Gastrocnemius medialis (tissue), 4 donors: ENCODE measurements at regions not wholly inside any gene's neighbourhood (a gene's known extent, or its start where the extent isn't known, plus 50 kb on each side); places are given as distances from the start of the nearest gene placed in this dataset.

Experiments used
- ATAC-seq, 2 donors: fragments of 150-250 bp; one replicate each; pipeline ENCODE4 v1.9.1; 2016
- DNase-seq, 2 donors: peaks; one replicate each; pipeline ENCODE4 v3.0.0-alpha.2; 2019
- H3K27ac ChIP-seq, 4 donors: fragments of 200-600 bp; sonication (generic); 1 replicate in 1 of 4; 2 replicates in 3 of 4; pipeline ENCODE4 v1.5.1; 2016 to 2018; ENCODE audit warnings: mild to moderate bottlenecking in 2 of 4, moderate library complexity in 1 of 4
- H3K27me3 ChIP-seq, 3 donors: fragments of 200-600 bp; sonication (generic) in 2 of 3; 1 replicate in 1 of 3; 2 replicates in 2 of 3; pipeline versions ENCODE4 v1.5.1 to v1.6.0; 2016 to 2019; ENCODE audit warnings: mild to moderate bottlenecking in 1 of 3, moderate library complexity in 1 of 3
- H3K36me3 ChIP-seq, 2 donors: fragments of 200-600 bp; sonication (generic) in 1 of 2; one replicate each; pipeline ENCODE4 v1.5.1; 2017 to 2018
- H3K4me1 ChIP-seq, 2 donors: fragments of 200-600 bp; sonication (generic) in 1 of 2; one replicate each; pipeline ENCODE4 v1.5.1; 2016 to 2017; ENCODE audit warnings: mild to moderate bottlenecking in 2 of 2
- H3K4me3 ChIP-seq, 4 donors: fragments of 200-600 bp; sonication (generic) in 3 of 4; 1 replicate in 1 of 4; 2 replicates in 3 of 4; pipeline ENCODE4 v1.5.1; 2016 to 2019; ENCODE audit warnings: mild to moderate bottlenecking in 2 of 4
- H3K9me3 ChIP-seq, 3 donors: fragments of 200-600 bp; sonication (generic) in 2 of 3; 1 replicate in 1 of 3; 2 replicates in 2 of 3; pipeline ENCODE4 v1.5.1; 2016 to 2019
- POLR2A ChIP-seq, 2 donors: fragments of 450-650 bp; IDR thresholded peaks; one replicate each; pipeline ENCODE4 v1.6.1; 2017; ENCODE audit warnings: antibody characterized with exemption in 2 of 2, mild to moderate bottlenecking in 2 of 2, moderate library complexity in 2 of 2
- in situ Hi-C, 4 donors: fragments of 200-750 bp; cut with MboI; loops; one replicate each; pipeline versions ENCODE4 v1.15.0 to v1.8.0; 2017; ENCODE audit warnings: low sequenced_read_pairs in 4 of 4
- intact Hi-C: fragments of 100-400 bp; cut with DNase I; formaldehyde crosslinking; loops from one replicate; pipeline ENCODE4 v1.15.1; 2023; ENCODE audit warnings: low total_unique reads
- TF ChIP-seq, protein P1 (sequence below), 5 experiments: fragments of 450-650 bp in 3 of 5; fragments of 200-600 bp in 2 of 5; sonication (generic) in 2 of 5; IDR thresholded peaks in 4 of 5; conservative IDR thresholded peaks in 1 of 5; 1 replicate in 4 of 5; 2 replicates in 1 of 5; pipeline ENCODE4 v1.5.1; 2016 to 2019; ENCODE audit warnings: antibody characterized with exemption in 5 of 5, mild to moderate bottlenecking in 3 of 5, moderate library complexity in 3 of 5

GRCh38 chr2:234163510-234164045, 113.1 kb downstream of the SPP2 start:
- Histone ChIP-seq H3K27ac (no peak overlapping the region), H3K4me1 (no peaks in the 10 kb centered on the region), H3K36me3 (no peaks in the 10 kb centered on the region), H3K9me3 (no peaks in the 10 kb centered on the region), H3K4me3 (no peak overlapping the region), H3K27me3 (no peaks in the 10 kb centered on the region)
- no peak for TF ChIP-seq POLR2A (IDR thresholded peaks at IDR 0.05)
- TF ChIP-seq, protein P1, sequence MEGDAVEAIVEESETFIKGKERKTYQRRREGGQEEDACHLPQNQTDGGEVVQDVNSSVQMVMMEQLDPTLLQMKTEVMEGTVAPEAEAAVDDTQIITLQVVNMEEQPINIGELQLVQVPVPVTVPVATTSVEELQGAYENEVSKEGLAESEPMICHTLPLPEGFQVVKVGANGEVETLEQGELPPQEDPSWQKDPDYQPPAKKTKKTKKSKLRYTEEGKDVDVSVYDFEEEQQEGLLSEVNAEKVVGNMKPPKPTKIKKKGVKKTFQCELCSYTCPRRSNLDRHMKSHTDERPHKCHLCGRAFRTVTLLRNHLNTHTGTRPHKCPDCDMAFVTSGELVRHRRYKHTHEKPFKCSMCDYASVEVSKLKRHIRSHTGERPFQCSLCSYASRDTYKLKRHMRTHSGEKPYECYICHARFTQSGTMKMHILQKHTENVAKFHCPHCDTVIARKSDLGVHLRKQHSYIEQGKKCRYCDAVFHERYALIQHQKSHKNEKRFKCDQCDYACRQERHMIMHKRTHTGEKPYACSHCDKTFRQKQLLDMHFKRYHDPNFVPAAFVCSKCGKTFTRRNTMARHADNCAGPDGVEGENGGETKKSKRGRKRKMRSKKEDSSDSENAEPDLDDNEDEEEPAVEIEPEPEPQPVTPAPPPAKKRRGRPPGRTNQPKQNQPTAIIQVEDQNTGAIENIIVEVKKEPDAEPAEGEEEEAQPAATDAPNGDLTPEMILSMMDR (IDR thresholded peaks at IDR 0.05 in 4 of 5, conservative IDR thresholded peaks at IDR 0.05 in 1 of 5), result no peak
- no peak for ATAC-seq
- in situ Hi-C loops, result no loop called here
- intact Hi-C loops, result no loop called here
- DNase-seq, result no peak

- Histone ChIP-seq H3K27ac (no peak overlapping the region), H3K27me3 (no peaks in the 10 kb centered on the region), H3K4me1 (no peaks in the 10 kb centered on the region), H3K9me3 (no peaks in the 10 kb centered on the region), H3K4me3 (no peak overlapping the region), H3K36me3 (no peaks in the 10 kb centered on the region)
- intact Hi-C loops (no loop called here), in situ Hi-C loops (no loop called here)
- no peak for ATAC-seq
- DNase-seq, result no peak
- TF ChIP-seq POLR2A (IDR thresholded peaks at IDR 0.05), result no peak
- TF ChIP-seq, protein P1 (IDR thresholded peaks at IDR 0.05 in 4 of 5, conservative IDR thresholded peaks at IDR 0.05 in 1 of 5), result no peak
These were observed 112.4 kb downstream of the SPP2 start for GRCh38 chr2:234162861-234163260.

GRCh38 chr2:234161932-234162331, 111.4 kb downstream of the SPP2 start:
- intact Hi-C loops, result no loop called here
- no peak overlapping the region for H3K27ac ChIP-seq
- ATAC-seq (no peak), DNase-seq (no peak)
- TF ChIP-seq, protein P1 (IDR thresholded peaks at IDR 0.05 in 4 of 5, conservative IDR thresholded peaks at IDR 0.05 in 1 of 5), result no peak
- TF ChIP-seq POLR2A (IDR thresholded peaks at IDR 0.05), result no peak
- H3K4me1 ChIP-seq, result no peaks in the 10 kb centered on the region
- no peaks in the 10 kb centered on the region for H3K27me3 ChIP-seq
- no peak overlapping the region for H3K4me3 ChIP-seq
- no peaks in the 10 kb centered on the region for H3K9me3 ChIP-seq
- H3K36me3 ChIP-seq, result no peaks in the 10 kb centered on the region
- in situ Hi-C loops, result no loop called here

- ATAC-seq, result no peak
- H3K4me3 ChIP-seq, result no peak overlapping the region
- in situ Hi-C loops (no loop called here), intact Hi-C loops (no loop called here)
- H3K27me3 ChIP-seq, result no peaks in the 10 kb centered on the region
- no peaks in the 10 kb centered on the region for H3K9me3 ChIP-seq
- TF ChIP-seq, protein P1 (IDR thresholded peaks at IDR 0.05 in 4 of 5, conservative IDR thresholded peaks at IDR 0.05 in 1 of 5), result no peak
- no peak for TF ChIP-seq POLR2A (IDR thresholded peaks at IDR 0.05)
- no peak overlapping the region for H3K27ac ChIP-seq
- no peak for DNase-seq
- no peaks in the 10 kb centered on the region for H3K4me1 ChIP-seq
- H3K36me3 ChIP-seq, result no peaks in the 10 kb centered on the region
These were observed 108.3 kb downstream of the SPP2 start for GRCh38 chr2:234158812-234159211.
